Mesenchymal stem cell (in vitro differentiated cells and primary cell): ENCODE measurements at regions not wholly inside any gene's neighbourhood (a gene's known extent, or its start where the extent isn't known, plus 50 kb on each side); places are given as distances from the start of the nearest gene placed in this dataset.
"Not testable (repeated sequence)": the region's sequence is repeated elsewhere in the genome, so short reads cannot be mapped to it uniquely, and the experiment has no call there.

ENCODE experiments used
- DNase-seq: peaks from one replicate; pipeline ENCODE4 v3.0.0-alpha.2; 2013
- H2AFZ ChIP-seq: one replicate; pipeline ENCODE4 v1.6.1; 2013; ENCODE audit warnings: low read depth, mild to moderate bottlenecking, control low read depth, inconsistent platforms, low read length, moderate library complexity
- H2AK5ac ChIP-seq: 2 replicates; pipeline ENCODE4 v1.6.1; 2013; ENCODE audit warnings: low read length, moderate library complexity, mild to moderate bottlenecking, inconsistent platforms; ENCODE audit not compliant: severe bottlenecking
- H2BK120ac ChIP-seq: one replicate; pipeline ENCODE4 v1.6.1; 2013; ENCODE audit warnings: low read depth, mild to moderate bottlenecking, inconsistent platforms, low read length, moderate library complexity
- H2BK12ac ChIP-seq, 2 experiments: one replicate each; pipeline ENCODE4 v1.6.1; 2013; ENCODE audit warnings: inconsistent platforms in 2 of 2, low read length in 2 of 2, mild to moderate bottlenecking in 2 of 2, moderate library complexity in 2 of 2, control low read depth in 1 of 2
- H2BK15ac ChIP-seq: one replicate; pipeline ENCODE4 v1.6.1; 2013; ENCODE audit warnings: mild to moderate bottlenecking, low read depth, inconsistent platforms; ENCODE audit not compliant: poor library complexity, severe bottlenecking
- H2BK5ac ChIP-seq: 2 replicates; pipeline ENCODE4 v1.6.1; 2013; ENCODE audit warnings: low read depth, mild to moderate bottlenecking, low read length, control low read depth, inconsistent platforms; ENCODE audit not compliant: poor library complexity, severe bottlenecking
- H3K14ac ChIP-seq, 2 experiments: one replicate each; pipeline ENCODE4 v1.6.1; 2013; ENCODE audit warnings: inconsistent platforms in 2 of 2, low read length in 2 of 2, control low read depth in 1 of 2, mild to moderate bottlenecking in 1 of 2, moderate library complexity in 1 of 2
- H3K18ac ChIP-seq, 2 experiments: one replicate each; pipeline ENCODE4 v1.6.1; 2013; ENCODE audit warnings: inconsistent platforms in 2 of 2, low read length in 2 of 2, control low read depth in 1 of 2, low read depth in 1 of 2, mild to moderate bottlenecking in 1 of 2
- H3K23ac ChIP-seq, 2 experiments: one replicate each; pipeline ENCODE4 v1.6.1; 2013; ENCODE audit warnings: inconsistent platforms in 2 of 2, low read length in 2 of 2, mild to moderate bottlenecking in 2 of 2, moderate library complexity in 2 of 2, control low read depth in 1 of 2
- H3K27ac ChIP-seq: 2 replicates; pipeline ENCODE4 v1.5.1; 2013; ENCODE audit warnings: mild to moderate bottlenecking, moderate library complexity, low read length, control low read depth, inconsistent platforms; ENCODE audit not compliant: poor library complexity, severe bottlenecking
- H3K27me3 ChIP-seq, 2 experiments: 2 replicates each; pipeline versions ENCODE4 v1.6.1 to v1.7.0; 2013; ENCODE audit warnings: low read length in 2 of 2, mild to moderate bottlenecking in 2 of 2, moderate library complexity in 2 of 2, control low read depth in 1 of 2, inconsistent platforms in 1 of 2; ENCODE audit not compliant: control insufficient read depth in 1 of 2, insufficient read depth in 1 of 2
- H3K36me3 ChIP-seq, 2 experiments: 2 replicates each; pipeline versions ENCODE4 v1.6.1 to v1.7.0; 2013; ENCODE audit warnings: low read length in 2 of 2, control low read depth in 1 of 2, inconsistent platforms in 1 of 2, low read depth in 1 of 2, mild to moderate bottlenecking in 1 of 2; ENCODE audit not compliant: insufficient read depth in 2 of 2, control insufficient read depth in 1 of 2
- H3K4ac ChIP-seq, 2 experiments: one replicate each; pipeline ENCODE4 v1.6.1; 2013; ENCODE audit warnings: inconsistent platforms in 2 of 2, low read length in 2 of 2, mild to moderate bottlenecking in 2 of 2, moderate library complexity in 2 of 2, control low read depth in 1 of 2, low read depth in 1 of 2
- H3K4me1 ChIP-seq: 2 replicates; pipeline ENCODE4 v1.6.1; 2013; ENCODE audit warnings: low read depth, low read length, control low read depth; ENCODE audit not compliant: control insufficient read depth, insufficient read depth
- H3K4me2 ChIP-seq: 2 replicates; pipeline ENCODE4 v1.6.1; 2013; ENCODE audit warnings: low read length, mild to moderate bottlenecking, inconsistent platforms; ENCODE audit not compliant: poor library complexity, severe bottlenecking
- H3K4me3 ChIP-seq, 2 experiments: 2 replicates each; pipeline versions ENCODE4 v1.5.1 to v1.7.0; 2013; ENCODE audit warnings: low read length in 2 of 2, mild to moderate bottlenecking in 2 of 2, control low read depth in 1 of 2, low read depth in 1 of 2; ENCODE audit not compliant: insufficient read depth in 1 of 2
- H3K79me1 ChIP-seq: replicated peaks from 2 replicates; pipeline ENCODE4 v1.6.1; 2013; ENCODE audit warnings: mild to moderate bottlenecking, control low read depth, low read length, inconsistent platforms; ENCODE audit not compliant: poor library complexity, severe bottlenecking
- H3K9ac ChIP-seq: 2 replicates; pipeline ENCODE4 v1.7.0; 2013; ENCODE audit warnings: mild to moderate bottlenecking, low read length, moderate library complexity
- H3K9me3 ChIP-seq: 2 replicates; pipeline ENCODE4 v1.7.0; 2013; ENCODE audit warnings: mild to moderate bottlenecking, low read length; ENCODE audit not compliant: control insufficient read depth
- H4K8ac ChIP-seq: one replicate; pipeline ENCODE4 v1.6.1; 2013; ENCODE audit warnings: inconsistent platforms, mild to moderate bottlenecking, low read length, moderate library complexity
- H4K91ac ChIP-seq: one replicate; pipeline ENCODE4 v1.6.1; 2013; ENCODE audit warnings: mild to moderate bottlenecking, low read length, inconsistent platforms
- WGBS: methylation state at CpG from one replicate; pipeline ENCODE4 v1.1.7; 2013; ENCODE audit warnings: mixed read lengths; 5-methylcytosine and 5-hydroxymethylcytosine counted together

GRCh38 chrX:42342981-42343380 lies 419.6 kb upstream of the CASK start:
- H4K8ac ChIP-seq, H3K27ac ChIP-seq, H3K9ac ChIP-seq, H3K27me3 ChIP-seq, H3K79me1 ChIP-seq, H3K18ac ChIP-seq, H3K23ac ChIP-seq, H3K36me3 ChIP-seq, H2BK15ac ChIP-seq, H3K4me1 ChIP-seq, H2BK12ac ChIP-seq, H3K4me3 ChIP-seq, H2AK5ac ChIP-seq, H3K4me2 ChIP-seq, H2BK120ac ChIP-seq, H2AFZ ChIP-seq, H2BK5ac ChIP-seq, H3K4ac ChIP-seq, H3K9me3 ChIP-seq, H4K91ac ChIP-seq, H3K14ac ChIP-seq, DNase-seq: not testable (repeated sequence)
- 86% methylated on average over 3 of the region's 3 CpGs for WGBS
